ENCODE measurements at regions not wholly inside any gene's neighbourhood (a gene's known extent, or its start where the extent isn't known, plus 50 kb on each side); places are given as distances from the start of the nearest gene placed in this dataset.

- no peak overlapping the region for H3K4me3 ChIP-seq (ENCODE audit: low read depth, poor library complexity, severe bottlenecking)
- TF ChIP-seq POLR2A (IDR thresholded peaks at IDR 0.05) (no peak), CTCF (IDR thresholded peaks at IDR 0.05) (no peak)
- 91 to 93% methylated on average over 3 of the region's 3 CpGs for WGBS, 2 donors
- DNase-seq (ENCODE audit: low spot score in 2 of 2), result no peak
- intact Hi-C loops (cut with DNase I; ENCODE audit: low total_unique reads), result no loop called here
Measured at GRCh38 chr4:156238171-156238570, 284.5 kb upstream of the CTSO start.

GRCh38 chr4:156237231-156237630, 283.6 kb upstream of the CTSO start:
- 65 to 69% methylated on average over 11 of the region's 11 CpGs for WGBS, 2 donors
- intact Hi-C loops (cut with DNase I; ENCODE audit: low total_unique reads), result no loop called here
- no peak for DNase-seq (ENCODE audit: low spot score in 2 of 2)
- H3K4me3 ChIP-seq (ENCODE audit: low read depth, poor library complexity, severe bottlenecking), result no peak overlapping the region
- TF ChIP-seq CTCF (IDR thresholded peaks at IDR 0.05) (no peak), POLR2A (IDR thresholded peaks at IDR 0.05) (no peak)

GRCh38 chr4:156230176-156230575, 276.5 kb upstream of the CTSO start:
- intact Hi-C loops (cut with DNase I; ENCODE audit: low total_unique reads), result no loop called here
- 58 to 61% methylated on average over 1 of the region's 1 CpG for WGBS, 2 donors
- DNase-seq (ENCODE audit: low spot score in 2 of 2), result no peak
- no peak overlapping the region for H3K4me3 ChIP-seq (ENCODE audit: low read depth, poor library complexity, severe bottlenecking)
- TF ChIP-seq CTCF (IDR thresholded peaks at IDR 0.05), result no peak
- TF ChIP-seq POLR2A (IDR thresholded peaks at IDR 0.05), result no peak

GRCh38 chr4:156228676-156229075, 275.0 kb upstream of the CTSO start:
- H3K4me3 ChIP-seq (ENCODE audit: low read depth, poor library complexity, severe bottlenecking), result no peak overlapping the region
- WGBS, 2 donors, result 67 to 71% methylated on average over 3 of the region's 3 CpGs
- intact Hi-C loops (cut with DNase I; ENCODE audit: low total_unique reads), result no loop called here
- DNase-seq (ENCODE audit: low spot score in 2 of 2), result no peak
- TF ChIP-seq POLR2A (IDR thresholded peaks at IDR 0.05) (no peak), CTCF (IDR thresholded peaks at IDR 0.05) (no peak)

GRCh38 chr4:156227321-156227720, 273.7 kb upstream of the CTSO start:
- no peak overlapping the region for H3K4me3 ChIP-seq (ENCODE audit: low read depth, poor library complexity, severe bottlenecking)
- no peak for TF ChIP-seq CTCF (IDR thresholded peaks at IDR 0.05)
- no peak for TF ChIP-seq POLR2A (IDR thresholded peaks at IDR 0.05)
- intact Hi-C loops (cut with DNase I; ENCODE audit: low total_unique reads), result no loop called here
- DNase-seq (ENCODE audit: low spot score in 2 of 2), result no peak

- intact Hi-C loops (cut with DNase I; ENCODE audit: low total_unique reads), result no loop called here
- WGBS, 2 donors, result 48 to 58% methylated on average over 2 of the region's 2 CpGs
- no peak for DNase-seq (ENCODE audit: low spot score in 2 of 2)
Measured at GRCh38 chr4:156223985-156224384, 270.3 kb upstream of the CTSO start.

More at GRCh38 chr4:156223985-156224384, 270.3 kb upstream of the CTSO start:
- H3K4me3 ChIP-seq (ENCODE audit: low read depth, poor library complexity, severe bottlenecking), result no peak overlapping the region
- no peak for TF ChIP-seq CTCF (IDR thresholded peaks at IDR 0.05)
- no peak for TF ChIP-seq POLR2A (IDR thresholded peaks at IDR 0.05)

Measured in lower leg skin (tissue), 4 donors.